ENCODE measurements at regions not wholly inside any gene's neighbourhood (a gene's known extent, or its start where the extent isn't known, plus 50 kb on each side); places are given as distances from the start of the nearest gene placed in this dataset.

GRCh38 chr1:106554294-106554693 lies 502.2 kb upstream of the PRMT6 start:
- TF ChIP-seq EZH2phosphoT487 (IDR thresholded peaks at IDR 0.05; ENCODE audit: low read length): no peak
- no peak for TF ChIP-seq CTCF (IDR thresholded peaks at IDR 0.05; ENCODE audit: low read length)
- TF ChIP-seq EZH2 (optimal IDR thresholded peaks at IDR 0.05; ENCODE audit: low read depth, low read length): no peak
- H2AFZ ChIP-seq (ENCODE audit: low read length): no peak overlapping the region
- H3K36me3 ChIP-seq (replicated peaks; ENCODE audit: insufficient read depth, low read length): no peaks in the 10 kb centered on the region
- H3K9me3 ChIP-seq (replicated peaks; ENCODE audit: insufficient read depth, low read length): no peaks in the 10 kb centered on the region
- no peak overlapping the region for H3K27ac ChIP-seq (ENCODE audit: low read length)
- no peaks in the 10 kb centered on the region for H4K20me1 ChIP-seq (ENCODE audit: insufficient read depth, low read length)
- DNase-seq: no peak
- no peak overlapping the region for H3K9ac ChIP-seq (ENCODE audit: low read length)
- no peak overlapping the region for H3K4me2 ChIP-seq (ENCODE audit: low read depth, low read length)
- no peaks in the 10 kb centered on the region for H3K27me3 ChIP-seq (replicated peaks; ENCODE audit: insufficient read depth, low read length)
- no peaks in the 10 kb centered on the region for H3K9me2 ChIP-seq (replicated peaks; ENCODE audit: insufficient read depth, low read length)
- H3K4me3 ChIP-seq (ENCODE audit: low read length): no peak overlapping the region
- H3K79me2 ChIP-seq (ENCODE audit: low read length): no peaks in the 10 kb centered on the region
- H3F3A ChIP-seq (ENCODE audit: insufficient read depth, low read length): no peaks in the 10 kb centered on the region
- no peaks in the 10 kb centered on the region for H3K4me1 ChIP-seq (ENCODE audit: low read length)

DNA sequence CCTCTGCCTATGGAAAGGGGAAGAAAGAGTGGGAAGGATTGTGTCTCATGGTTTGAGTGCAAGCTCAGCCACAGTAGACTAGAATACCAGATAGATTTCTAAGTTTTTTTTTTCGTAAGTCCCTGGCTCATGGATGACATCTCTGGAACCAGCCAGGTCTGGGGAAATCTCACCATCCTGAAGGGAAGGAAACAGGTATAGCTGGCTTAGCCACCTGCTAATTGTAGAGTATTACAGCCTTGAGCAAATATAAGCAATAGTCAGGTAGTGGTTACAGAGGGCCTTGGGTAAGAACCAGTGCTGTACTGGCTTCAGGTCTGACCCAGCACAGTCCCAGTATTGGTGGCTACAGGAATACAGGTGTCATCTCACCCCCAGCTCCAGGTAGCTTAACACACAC lies 500.9 kb upstream of the PRMT6 start:
- Histone ChIP-seq H3K9ac (ENCODE audit: low read length) (no peak overlapping the region), H3K36me3 (replicated peaks; ENCODE audit: insufficient read depth, low read length) (no peaks in the 10 kb centered on the region), H3K27ac (ENCODE audit: low read length) (no peak overlapping the region), H3F3A (ENCODE audit: insufficient read depth, low read length) (no peaks in the 10 kb centered on the region), H3K79me2 (ENCODE audit: low read length) (no peaks in the 10 kb centered on the region), H3K9me3 (replicated peaks; ENCODE audit: insufficient read depth, low read length) (no peaks in the 10 kb centered on the region), H2AFZ (ENCODE audit: low read length) (no peak overlapping the region), H3K4me2 (ENCODE audit: low read depth, low read length) (no peak overlapping the region), H3K4me3 (ENCODE audit: low read length) (no peak overlapping the region), H4K20me1 (ENCODE audit: insufficient read depth, low read length) (no peaks in the 10 kb centered on the region), H3K4me1 (ENCODE audit: low read length) (no peaks in the 10 kb centered on the region), H3K27me3 (replicated peaks; ENCODE audit: insufficient read depth, low read length) (no peaks in the 10 kb centered on the region), H3K9me2 (replicated peaks; ENCODE audit: insufficient read depth, low read length) (no peaks in the 10 kb centered on the region)
- DNase-seq: no peak
- TF ChIP-seq EZH2phosphoT487 (IDR thresholded peaks at IDR 0.05; ENCODE audit: low read length) (no peak), CTCF (IDR thresholded peaks at IDR 0.05; ENCODE audit: low read length) (no peak), EZH2 (optimal IDR thresholded peaks at IDR 0.05; ENCODE audit: low read depth, low read length) (no peak)

- TF ChIP-seq EZH2 (optimal IDR thresholded peaks at IDR 0.05; ENCODE audit: low read depth, low read length) (no peak), EZH2phosphoT487 (IDR thresholded peaks at IDR 0.05; ENCODE audit: low read length) (no peak), CTCF (IDR thresholded peaks at IDR 0.05; ENCODE audit: low read length) (no peak)
- no peak for DNase-seq
- H3K4me1 ChIP-seq (ENCODE audit: low read length): no peaks in the 10 kb centered on the region
Measured at GRCh38 chr1:106564192-106564591, 492.3 kb upstream of the PRMT6 start.

More at GRCh38 chr1:106564192-106564591, 492.3 kb upstream of the PRMT6 start:
- no peak overlapping the region for H3K4me3 ChIP-seq (ENCODE audit: low read length)
- H3K9me2 ChIP-seq (replicated peaks; ENCODE audit: insufficient read depth, low read length): no peaks in the 10 kb centered on the region
- no peak overlapping the region for H3K27ac ChIP-seq (ENCODE audit: low read length)
- H3K9me3 ChIP-seq (replicated peaks; ENCODE audit: insufficient read depth, low read length): no peaks in the 10 kb centered on the region
- H3K9ac ChIP-seq (ENCODE audit: low read length): no peak overlapping the region
- no peaks in the 10 kb centered on the region for H3K79me2 ChIP-seq (ENCODE audit: low read length)
- H3F3A ChIP-seq (ENCODE audit: insufficient read depth, low read length): no peaks in the 10 kb centered on the region
- no peaks in the 10 kb centered on the region for H3K36me3 ChIP-seq (replicated peaks; ENCODE audit: insufficient read depth, low read length)
- no peaks in the 10 kb centered on the region for H4K20me1 ChIP-seq (ENCODE audit: insufficient read depth, low read length)
- H2AFZ ChIP-seq (ENCODE audit: low read length): no peak overlapping the region
- H3K4me2 ChIP-seq (ENCODE audit: low read depth, low read length): no peak overlapping the region
- no peaks in the 10 kb centered on the region for H3K27me3 ChIP-seq (replicated peaks; ENCODE audit: insufficient read depth, low read length)

Data from MM.1S (cell line).